Left kidney (tissue), 1 donor: ENCODE measurements at regions not wholly inside any gene's neighbourhood (a gene's known extent, or its start where the extent isn't known, plus 50 kb on each side); places are given as distances from the start of the nearest gene placed in this dataset.

Experiments
- DNase-seq: peaks from one replicate; pipeline ENCODE4 v3.0.0-alpha.2; 2013

DNA sequence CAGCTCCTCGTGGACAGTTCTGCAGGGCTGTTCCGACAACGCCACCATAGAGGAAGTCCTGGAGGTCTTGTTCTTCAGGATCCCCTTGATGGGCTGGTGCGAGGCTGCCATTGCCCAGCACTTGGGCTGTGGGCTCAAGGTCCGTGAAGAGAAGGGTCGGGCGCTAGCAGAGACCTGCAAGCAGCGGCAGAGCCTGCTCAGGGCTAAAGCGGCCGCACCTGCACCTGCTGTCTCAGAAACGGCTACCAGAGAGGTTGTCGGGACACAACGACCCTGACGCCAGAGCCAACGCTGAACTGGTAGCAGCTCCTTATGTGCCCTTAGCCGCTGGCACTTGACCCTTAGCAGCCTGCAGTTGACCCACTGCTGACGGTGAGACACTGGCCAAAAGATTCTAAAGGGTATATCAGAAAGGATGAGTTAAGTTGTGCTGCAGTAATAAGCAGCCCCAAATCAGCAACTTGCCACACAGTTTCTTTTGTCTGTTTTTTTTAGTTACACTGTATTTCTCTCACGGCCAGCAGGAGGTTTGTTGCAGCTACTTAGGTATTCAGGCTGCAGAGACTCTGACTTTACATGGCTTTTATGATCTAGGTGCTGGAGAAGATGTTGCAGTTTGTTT is 55.5 kb upstream of the ST6GAL2 start:
- no peak for DNase-seq

DNA sequence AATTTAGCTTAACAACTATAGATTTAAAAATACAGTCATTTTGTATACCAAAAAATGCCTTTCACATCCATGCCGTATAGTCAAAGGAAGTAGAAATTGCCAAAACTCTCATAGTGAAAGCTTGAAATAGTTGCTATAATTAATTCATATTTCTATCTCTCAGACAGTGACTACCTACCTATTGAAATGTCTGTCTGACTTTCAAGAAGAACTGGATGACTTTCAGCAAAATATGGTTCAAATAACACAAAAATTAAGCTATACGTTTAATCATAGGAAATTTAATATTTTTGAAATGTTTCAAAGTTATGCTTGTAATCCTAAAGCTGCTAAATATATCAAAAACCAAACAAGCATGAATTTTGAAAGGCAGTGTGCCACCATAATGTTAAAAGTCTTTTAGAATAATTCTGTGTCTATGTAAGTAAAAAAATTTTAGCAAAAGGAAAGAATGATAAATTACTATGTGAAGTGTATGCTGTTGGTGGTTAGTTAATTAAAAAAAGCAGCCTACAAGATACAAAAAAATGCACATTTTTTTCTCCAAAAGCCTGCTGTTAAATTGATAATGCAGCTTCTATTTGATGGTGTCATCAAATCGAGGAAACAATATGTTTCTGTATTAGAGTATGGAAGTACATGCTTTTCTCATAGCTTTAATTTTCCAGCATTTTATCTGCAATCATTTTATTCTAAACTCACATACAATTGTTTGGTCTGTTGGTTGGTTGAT is 57.7 kb upstream of the ST6GAL2 start:
- DNase-seq, result no peak

DNA sequence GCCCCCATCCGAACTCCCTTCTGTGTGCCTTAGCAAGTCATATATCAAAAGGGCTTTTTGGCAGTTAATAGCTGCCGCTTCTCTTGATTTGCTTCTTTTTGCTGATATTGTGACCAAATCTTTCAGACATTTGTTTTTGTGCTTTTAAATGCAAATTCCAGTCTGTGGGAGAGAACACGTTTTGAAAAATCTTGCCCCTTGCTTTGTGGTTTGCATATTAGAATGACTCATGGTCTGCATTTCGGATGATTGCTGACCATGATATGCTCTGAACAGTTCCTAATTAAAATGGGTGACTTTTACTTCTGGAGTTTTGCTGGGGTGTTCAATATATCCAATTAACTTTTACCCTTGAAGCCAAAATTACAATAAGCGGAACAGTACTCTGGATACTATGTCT is 58.2 kb upstream of the ST6GAL2 start:
- DNase-seq, result no peak

- DNase-seq, result no peak
These were observed 62.6 kb upstream of the ST6GAL2 start for GRCh38 chr2:106948540-106948939.

DNA sequence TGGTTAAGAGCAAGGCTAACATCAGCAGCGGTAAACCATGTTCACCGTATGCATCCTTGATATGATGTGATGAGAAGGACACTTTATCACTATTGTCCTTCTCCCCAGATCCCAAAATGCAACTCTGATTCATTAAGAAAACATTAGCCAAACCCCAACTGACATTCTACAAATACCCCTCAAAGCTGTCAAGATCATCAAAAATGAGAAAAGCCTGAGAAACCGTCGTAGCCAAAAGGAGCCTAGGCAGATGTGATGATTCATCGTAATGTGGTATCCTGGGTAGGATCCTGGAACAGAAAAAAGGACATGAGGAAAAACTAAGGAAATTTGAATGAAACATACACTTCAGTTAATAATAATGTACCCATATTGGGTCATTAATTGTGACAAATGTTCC is 67.3 kb upstream of the ST6GAL2 start:
- no peak for DNase-seq

DNA sequence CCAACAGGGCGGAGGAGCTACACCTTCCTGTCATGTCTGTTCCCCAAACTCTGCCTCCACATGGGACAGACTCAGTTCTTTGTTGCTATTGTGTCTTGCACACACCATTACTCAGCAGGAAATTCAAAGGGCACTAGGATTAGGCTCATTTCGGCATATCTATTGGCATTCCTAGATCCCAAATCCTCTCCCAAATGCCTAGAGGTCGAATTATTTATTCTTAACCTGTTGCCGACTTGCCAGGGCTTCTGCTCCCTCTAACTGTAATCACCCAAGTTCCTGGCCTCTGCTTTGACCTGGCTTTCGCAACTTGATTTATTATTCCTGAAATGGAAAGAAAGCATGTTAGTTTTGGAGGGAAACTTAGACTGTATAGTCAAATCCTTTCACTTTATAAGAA is 67.8 kb upstream of the ST6GAL2 start:
- DNase-seq, result no peak

GRCh38 chr2:106954304-106954703 is 68.3 kb upstream of the ST6GAL2 start:
- no peak for DNase-seq

GRCh38 chr2:106956416-106956815 is 70.4 kb upstream of the ST6GAL2 start:
- no peak for DNase-seq

GRCh38 chr2:106956879-106957278 is 70.9 kb upstream of the ST6GAL2 start:
- no peak for DNase-seq

- no peak for DNase-seq
These were observed 74.2 kb upstream of the ST6GAL2 start for GRCh38 chr2:106959975-106960682.

- no peak for DNase-seq
These were observed 74.8 kb upstream of the ST6GAL2 start for GRCh38 chr2:106960683-106961161.

- DNase-seq, result no peak
These were observed 75.4 kb upstream of the ST6GAL2 start for GRCh38 chr2:106961328-106961727.

GRCh38 chr2:106963156-106963555 is 77.2 kb upstream of the ST6GAL2 start:
- DNase-seq, result no peak

GRCh38 chr2:106963893-106964292 is 77.9 kb upstream of the ST6GAL2 start:
- no peak for DNase-seq

GRCh38 chr2:106965611-106966010 is 79.6 kb upstream of the ST6GAL2 start:
- no peak for DNase-seq

DNA sequence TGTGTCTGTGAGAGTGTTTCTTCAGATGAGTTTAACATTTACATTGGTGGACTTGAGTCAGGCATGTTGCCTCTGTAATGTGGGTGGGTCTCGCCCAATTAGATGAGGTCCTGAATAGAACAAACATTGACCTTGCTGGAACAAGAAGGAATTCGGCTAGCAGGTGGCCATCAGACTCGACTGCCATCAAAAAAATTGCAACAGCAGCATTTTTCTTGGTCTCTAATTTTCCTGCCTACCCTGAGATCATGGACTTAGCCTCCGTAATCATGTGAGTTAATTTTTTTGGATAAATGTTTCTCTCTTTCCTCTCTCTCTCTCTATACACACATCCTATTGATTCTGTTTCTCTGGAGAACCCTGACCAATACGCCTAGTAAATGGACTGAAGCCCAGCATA is 83.8 kb upstream of the ST6GAL2 start:
- DNase-seq, result no peak

GRCh38 chr2:106970471-106971261 is 84.7 kb upstream of the ST6GAL2 start:
- DNase-seq, result no peak

GRCh38 chr2:106972782-106973181 is 86.8 kb upstream of the ST6GAL2 start:
- no peak for DNase-seq

- no peak for DNase-seq
These were observed 88.9 kb upstream of the ST6GAL2 start for GRCh38 chr2:106974891-106975290.

GRCh38 chr2:106975641-106976040 is 89.7 kb upstream of the ST6GAL2 start:
- DNase-seq, result no peak

GRCh38 chr2:106976548-106976947 is 90.6 kb upstream of the ST6GAL2 start:
- no peak for DNase-seq

DNA sequence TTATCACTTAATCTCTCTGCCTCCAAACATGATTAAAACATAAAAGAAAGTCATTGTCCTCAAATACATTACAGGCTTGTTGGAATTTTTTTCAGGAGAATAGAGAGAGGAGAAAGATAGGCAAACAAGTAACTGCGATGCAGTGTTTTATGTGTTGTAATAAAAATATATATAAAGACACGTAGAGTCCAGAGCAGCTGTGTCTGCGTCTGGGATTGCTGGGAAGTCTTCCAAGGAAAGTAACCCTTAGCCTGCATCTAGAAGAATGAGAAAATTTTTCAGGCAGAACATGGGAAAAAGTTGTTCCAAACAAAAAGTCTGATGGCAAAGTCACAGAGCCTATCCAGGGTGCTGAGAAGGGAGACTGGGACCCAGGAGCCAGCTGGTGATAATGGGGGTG is 91.8 kb upstream of the ST6GAL2 start:
- peak; percentile 64 for DNase-seq

GRCh38 chr2:106978647-106979046 is 92.7 kb upstream of the ST6GAL2 start:
- no peak for DNase-seq
